ENCODE measurements at regions not wholly inside any gene's neighbourhood (a gene's known extent, or its start where the extent isn't known, plus 50 kb on each side); places are given as distances from the start of the nearest gene placed in this dataset.

DNA sequence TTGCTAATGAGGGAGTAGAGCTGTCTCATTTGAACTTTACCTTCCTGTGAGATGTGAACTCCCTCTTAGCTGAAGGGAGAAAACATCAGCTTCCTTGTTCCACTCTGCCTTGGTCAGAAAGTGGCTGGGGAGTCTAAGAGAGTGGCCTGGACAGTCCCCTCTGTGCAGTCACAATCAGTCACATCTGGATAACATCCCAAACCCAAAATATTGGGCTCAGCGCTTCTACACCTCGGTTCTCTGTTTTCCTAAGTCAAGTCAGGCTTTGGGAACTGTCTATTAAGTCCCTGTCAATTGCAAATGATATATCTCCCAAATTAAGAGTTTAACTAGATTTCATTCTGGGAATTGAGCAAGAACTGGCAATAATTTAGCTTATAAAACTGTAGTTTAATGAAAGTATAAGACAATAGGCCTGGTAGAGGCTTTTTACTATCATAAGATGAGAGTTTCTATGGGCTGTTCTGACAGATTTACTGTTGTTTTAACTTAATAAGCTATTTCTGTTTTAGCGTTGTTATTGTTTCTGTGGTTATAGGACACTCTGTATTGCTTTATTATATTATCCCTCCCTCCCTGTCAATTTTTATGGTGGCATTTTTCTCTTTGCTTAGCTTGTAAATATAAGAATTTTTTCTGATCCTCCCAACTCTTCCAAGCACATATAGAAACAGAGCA is 135.1 kb upstream of the LHCGR start:
- TF ChIP-seq, protein P1, sequence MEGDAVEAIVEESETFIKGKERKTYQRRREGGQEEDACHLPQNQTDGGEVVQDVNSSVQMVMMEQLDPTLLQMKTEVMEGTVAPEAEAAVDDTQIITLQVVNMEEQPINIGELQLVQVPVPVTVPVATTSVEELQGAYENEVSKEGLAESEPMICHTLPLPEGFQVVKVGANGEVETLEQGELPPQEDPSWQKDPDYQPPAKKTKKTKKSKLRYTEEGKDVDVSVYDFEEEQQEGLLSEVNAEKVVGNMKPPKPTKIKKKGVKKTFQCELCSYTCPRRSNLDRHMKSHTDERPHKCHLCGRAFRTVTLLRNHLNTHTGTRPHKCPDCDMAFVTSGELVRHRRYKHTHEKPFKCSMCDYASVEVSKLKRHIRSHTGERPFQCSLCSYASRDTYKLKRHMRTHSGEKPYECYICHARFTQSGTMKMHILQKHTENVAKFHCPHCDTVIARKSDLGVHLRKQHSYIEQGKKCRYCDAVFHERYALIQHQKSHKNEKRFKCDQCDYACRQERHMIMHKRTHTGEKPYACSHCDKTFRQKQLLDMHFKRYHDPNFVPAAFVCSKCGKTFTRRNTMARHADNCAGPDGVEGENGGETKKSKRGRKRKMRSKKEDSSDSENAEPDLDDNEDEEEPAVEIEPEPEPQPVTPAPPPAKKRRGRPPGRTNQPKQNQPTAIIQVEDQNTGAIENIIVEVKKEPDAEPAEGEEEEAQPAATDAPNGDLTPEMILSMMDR (IDR thresholded peaks at IDR 0.05), result no peak
- TF ChIP-seq POLR2A (IDR thresholded peaks at IDR 0.05), result no peak
- no peak for TF ChIP-seq POLR2AphosphoS5 (IDR thresholded peaks at IDR 0.05)
- TF ChIP-seq EP300 (IDR thresholded peaks at IDR 0.05), result no peak

Measured in stomach (tissue), 4 donors.